GM19463 (cell line): ENCODE measurements at regions not wholly inside any gene's neighbourhood (a gene's known extent, or its start where the extent isn't known, plus 50 kb on each side); places are given as distances from the start of the nearest gene placed in this dataset.
"Not testable (repeated sequence)": the region's sequence is repeated elsewhere in the genome, so short reads cannot be mapped to it uniquely, and the experiment has no call there.

Experiments used
- ATAC-seq: cut with Tn5 transposase; IDR thresholded peaks from one replicate; pipeline ENCODE4 v1.9.1; 2021; ENCODE audit warnings: mild to moderate bottlenecking, moderate library complexity; ENCODE audit not compliant: unreplicated experiment

- ATAC-seq, result no peak
Observed at GRCh38 chr9:108056805-108057386, 567.3 kb upstream of the KLF4 start.

- ATAC-seq, result no peak
Observed at GRCh38 chr9:108056084-108056804, 566.7 kb upstream of the KLF4 start.

DNA sequence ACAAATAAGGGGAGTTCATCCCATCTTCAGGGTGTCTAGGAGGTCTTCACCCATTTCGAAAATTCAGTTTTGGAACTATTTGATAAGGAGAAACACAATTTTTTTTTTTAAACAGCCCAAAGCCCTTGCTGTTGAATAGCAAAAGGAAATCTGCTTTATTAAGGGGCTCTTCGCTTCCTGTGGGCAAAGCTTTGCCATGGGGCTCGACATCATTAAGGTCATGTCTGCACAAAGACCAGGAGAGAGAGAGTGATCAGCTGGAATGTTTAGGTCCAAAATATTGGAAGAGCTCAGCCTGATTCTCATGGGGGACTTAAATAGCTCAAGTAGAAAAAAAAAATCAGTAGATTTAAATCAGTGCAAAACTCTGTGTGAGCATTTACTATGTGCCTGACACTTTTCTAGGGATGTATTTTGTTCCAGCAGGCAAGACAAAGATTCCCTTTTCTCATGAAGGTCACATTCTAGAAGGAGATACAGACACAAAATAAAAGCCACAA is 564.6 kb upstream of the KLF4 start:
- ATAC-seq, result no peak

- no peak for ATAC-seq
Observed at GRCh38 chr9:108053555-108054061, 564.0 kb upstream of the KLF4 start.

DNA sequence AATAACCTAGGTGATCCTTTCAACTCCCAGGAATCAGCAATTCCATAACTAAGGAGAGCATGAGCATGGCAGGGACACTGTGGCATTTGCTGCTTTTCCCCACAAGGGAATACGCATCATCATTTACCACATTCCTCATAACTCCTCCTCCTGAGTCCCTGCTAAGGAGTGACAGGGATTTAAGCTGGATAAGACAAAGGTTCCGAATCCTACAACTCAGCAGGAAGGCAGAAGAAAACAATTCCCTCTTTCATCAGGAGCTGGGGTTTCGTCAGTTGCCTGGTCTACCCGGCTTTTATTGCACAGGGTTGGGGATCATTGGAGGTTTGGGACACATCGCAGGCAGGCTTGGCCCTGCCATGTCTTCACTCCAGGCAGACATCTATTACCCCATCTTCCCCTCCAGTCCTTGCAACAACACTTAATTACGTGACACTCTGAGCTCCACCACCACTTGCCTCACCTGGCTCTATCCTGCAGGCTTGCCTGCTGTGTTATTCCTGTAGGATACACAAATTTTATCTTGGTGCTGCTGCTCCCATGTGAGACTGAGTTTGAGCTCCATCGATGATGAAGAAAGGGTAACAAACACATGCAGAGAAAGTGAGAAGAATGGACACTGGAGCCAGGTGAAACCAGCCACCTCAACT is 563.0 kb upstream of the KLF4 start:
- no peak for ATAC-seq

DNA sequence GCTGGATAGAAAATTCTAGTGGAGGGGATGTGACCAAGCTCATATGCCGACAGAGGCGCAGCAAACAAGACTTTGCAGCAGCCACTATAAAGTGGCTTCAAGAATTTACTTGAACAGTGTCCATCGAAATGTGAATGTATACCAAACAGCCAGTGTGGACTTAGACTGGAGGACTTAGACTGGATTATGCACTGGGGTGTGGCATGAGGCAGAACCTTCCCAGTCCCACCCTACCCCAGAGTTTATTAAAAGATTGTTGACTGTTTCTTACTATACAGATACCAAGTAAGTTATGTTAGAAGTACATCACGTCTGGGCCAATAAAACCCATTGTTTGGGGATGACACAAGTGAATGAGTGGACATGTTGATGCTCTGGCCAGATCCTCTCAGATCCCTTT is 561.3 kb upstream of the KLF4 start:
- no peak for ATAC-seq

- no peak for ATAC-seq
Observed at GRCh38 chr9:108049671-108050494, 560.3 kb upstream of the KLF4 start.

DNA sequence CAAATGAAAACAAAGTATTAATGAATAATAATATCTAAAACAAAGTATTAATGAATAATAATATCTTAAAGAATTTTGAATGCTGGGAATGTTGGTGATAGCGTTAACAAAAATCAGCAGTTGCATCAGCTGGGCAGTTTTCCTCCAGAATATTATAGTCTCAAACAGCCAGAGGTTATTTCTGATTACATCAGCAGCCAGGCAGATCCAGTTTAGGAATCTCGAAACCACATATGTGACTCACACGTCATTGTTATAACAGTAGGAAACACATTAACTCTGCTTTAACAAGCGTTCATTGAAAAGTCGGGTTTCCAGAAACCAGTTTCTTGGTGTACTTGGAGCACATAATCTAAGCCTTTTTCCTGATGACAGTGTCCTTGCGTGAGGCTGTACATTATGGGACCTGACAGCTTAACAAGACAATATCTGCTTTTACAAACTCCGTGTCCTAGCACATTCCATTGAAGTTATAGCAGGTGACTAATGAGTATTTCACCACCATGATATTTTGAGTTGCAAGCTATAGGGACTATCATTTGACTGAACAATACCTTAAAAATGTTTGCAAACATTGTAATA is 559.5 kb upstream of the KLF4 start:
- ATAC-seq, result no peak

GRCh38 chr9:108048406-108049025 is 558.9 kb upstream of the KLF4 start:
- ATAC-seq, result no peak

DNA sequence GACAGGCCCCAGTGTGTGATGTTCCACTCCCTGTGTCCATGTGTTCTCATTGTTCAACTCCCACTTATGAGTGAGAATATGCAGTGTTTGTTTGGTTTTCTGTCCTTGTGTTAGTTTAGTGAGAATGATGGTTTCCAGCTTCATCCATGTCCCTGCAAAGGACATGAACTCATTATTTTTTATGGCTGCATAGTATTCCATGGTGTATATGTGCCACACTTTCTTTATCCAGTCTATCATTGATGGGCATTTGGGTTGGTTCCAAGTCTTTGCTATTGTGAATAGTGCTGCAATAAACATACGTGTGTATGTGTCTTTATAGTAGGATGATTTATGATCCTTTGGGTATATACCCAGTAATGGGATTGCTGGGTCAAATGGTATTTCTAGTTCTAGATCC is 558.2 kb upstream of the KLF4 start:
- not testable (repeated sequence) for ATAC-seq

GRCh38 chr9:108047264-108047663 is 557.7 kb upstream of the KLF4 start:
- no peak for ATAC-seq

GRCh38 chr9:108045851-108046250 is 556.3 kb upstream of the KLF4 start:
- no peak for ATAC-seq

- ATAC-seq, result no peak
Observed at GRCh38 chr9:108043585-108043984, 554.0 kb upstream of the KLF4 start.

DNA sequence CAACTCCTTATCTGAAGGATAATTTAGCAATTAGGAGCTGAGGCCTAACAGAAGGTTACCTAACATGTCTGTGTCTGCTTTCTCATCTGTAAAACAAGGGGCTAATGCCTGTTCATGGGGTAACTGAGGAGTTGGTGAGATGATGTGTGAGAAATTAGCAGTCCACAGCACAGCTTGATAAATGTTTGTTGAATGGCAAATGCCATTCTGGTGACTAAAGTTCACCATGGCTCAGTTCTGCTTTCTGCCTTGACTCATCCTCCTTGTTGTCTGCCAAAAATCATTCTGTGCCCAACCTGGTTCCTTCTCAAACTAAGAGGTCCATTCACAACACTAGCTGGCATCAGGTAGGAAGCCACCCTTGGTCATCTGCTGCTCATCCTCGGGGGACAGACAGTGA is 552.0 kb upstream of the KLF4 start:
- ATAC-seq, result no peak

DNA sequence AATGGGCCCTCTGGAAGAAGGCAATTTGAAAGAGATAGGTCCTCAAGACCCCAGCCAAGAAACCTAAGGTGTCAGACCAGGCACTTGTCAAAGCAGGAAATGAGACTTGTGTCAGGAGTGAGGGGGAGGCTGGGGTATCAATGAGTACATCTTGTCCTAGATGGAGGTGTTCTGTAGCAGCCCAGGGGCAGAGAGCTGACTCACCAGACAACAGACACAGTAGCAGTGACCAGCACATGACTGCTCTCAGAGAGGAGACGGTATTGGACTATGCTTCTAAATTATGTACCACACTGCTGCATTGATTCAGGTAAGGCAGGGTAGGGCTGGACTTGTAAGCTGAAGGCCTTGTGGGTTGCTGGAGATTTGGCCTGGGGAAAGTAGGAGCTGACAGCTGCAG is 551.2 kb upstream of the KLF4 start:
- ATAC-seq, result no peak

DNA sequence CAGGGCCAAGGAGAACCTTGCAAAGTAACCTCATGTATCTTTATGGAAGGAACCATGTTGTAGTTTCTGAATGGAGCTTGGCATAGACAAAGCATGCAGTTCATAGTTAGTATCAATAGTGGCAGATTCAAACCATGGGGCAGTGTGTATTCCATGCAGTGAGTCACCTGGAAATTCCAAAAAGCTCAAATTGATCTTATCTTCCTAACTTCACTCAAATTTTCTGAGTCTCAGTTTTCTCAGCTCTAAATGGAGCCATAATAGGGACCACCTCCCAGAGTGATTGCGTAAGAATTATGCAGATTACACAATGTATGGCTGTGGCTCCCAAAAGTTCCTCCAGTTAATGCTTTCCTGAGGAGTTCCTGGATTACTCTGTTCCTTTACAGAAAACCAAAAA is 549.9 kb upstream of the KLF4 start:
- ATAC-seq, result no peak

DNA sequence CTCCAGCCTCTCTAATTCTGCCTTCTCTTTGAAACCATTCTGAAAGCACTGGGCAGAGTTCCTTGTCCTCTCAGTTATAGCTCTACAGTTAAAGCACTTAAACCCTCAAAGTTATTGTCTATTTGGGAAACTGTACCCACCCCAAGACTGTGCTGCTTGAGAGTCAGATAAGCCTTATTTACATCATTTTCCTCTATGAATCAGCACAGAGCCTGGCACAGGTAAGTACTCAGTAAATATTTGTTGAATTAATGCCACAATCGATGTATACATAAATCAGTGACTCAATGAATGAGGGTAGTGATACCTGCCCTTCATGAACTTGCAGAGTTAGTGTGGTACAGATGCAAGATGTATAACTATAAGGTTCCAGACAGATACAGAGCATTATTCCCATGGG is 549.4 kb upstream of the KLF4 start:
- ATAC-seq, result no peak

DNA sequence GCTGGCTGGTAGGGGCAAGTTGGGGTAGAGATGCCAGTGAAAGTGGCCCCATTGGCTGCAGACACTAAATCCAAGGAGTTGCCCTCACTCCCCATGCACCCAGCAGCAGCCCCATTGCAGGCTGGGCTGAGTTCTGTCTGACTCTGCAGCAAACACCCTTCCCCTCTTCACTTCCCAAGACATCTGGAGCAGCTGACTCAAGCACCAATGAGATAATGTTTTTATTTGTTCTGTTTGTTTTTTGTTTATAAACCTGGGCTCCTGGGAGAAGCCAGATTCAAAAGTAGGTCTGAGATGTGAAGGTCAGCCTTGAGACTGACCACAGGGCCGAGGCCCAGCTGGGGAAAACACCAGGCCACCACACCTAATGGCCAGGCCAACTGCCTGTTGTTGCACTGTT is 545.9 kb upstream of the KLF4 start:
- ATAC-seq, result no peak

DNA sequence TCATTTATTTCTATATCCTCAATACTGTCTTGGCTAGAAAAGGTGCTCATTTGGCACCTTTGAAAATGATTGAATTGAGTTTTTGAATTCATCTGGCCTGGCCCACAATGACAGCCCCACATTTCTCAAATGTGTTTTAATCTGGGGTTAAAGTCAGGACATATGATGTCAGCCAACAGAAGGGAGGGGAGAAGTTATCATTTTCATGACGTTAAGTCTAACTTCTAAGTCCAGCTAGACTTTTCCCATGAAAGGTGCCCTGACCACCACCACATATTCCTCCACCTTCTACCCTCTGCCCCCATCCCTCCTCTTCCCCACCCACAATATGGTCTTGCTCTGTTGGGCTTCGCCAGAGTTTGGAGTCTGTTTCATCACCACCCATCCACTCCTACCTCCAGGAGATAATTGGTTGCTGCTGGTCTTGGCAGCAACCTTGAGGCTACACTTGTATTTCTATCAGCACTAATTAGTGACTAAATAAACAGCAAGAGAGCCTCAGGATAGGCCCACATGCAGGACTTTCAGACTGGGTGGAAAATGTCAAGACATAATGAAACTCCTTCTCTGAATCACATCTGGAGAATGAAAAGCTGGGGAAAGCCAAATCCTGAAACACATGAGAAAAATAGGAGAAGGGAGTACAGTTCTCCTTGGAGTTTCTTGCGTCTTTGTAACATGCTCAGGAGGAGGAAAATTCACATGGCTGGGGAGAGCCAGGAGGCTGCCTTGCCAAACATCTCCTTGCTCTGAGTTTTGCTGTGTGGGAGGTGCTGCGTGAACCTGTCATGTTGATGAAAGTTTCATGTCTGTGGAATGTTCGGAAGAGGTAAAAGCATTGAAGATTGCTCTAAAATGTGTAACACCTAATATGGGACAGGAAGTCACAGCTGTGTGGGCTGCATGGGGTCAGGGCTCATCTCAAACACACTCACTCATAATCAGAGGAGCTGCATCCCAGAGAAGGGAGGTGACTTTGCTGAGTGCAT is 544.7 kb upstream of the KLF4 start:
- no peak for ATAC-seq
